PC-3 (cell line): ENCODE measurements at regions not wholly inside any gene's neighbourhood (a gene's known extent, or its start where the extent isn't known, plus 50 kb on each side); places are given as distances from the start of the nearest gene placed in this dataset.

Experiments
- ATAC-seq: fragments of 200-7000 bp; cut with Tn5 transposase; 2 replicates; pipeline ENCODE4 v1.9.1; 2020; ENCODE audit warnings: mild to moderate bottlenecking, moderate library complexity
- BruUV-seq: library from RNA; stranded (reverse); fragments of 400-500 nt; replicated peaks from 2 replicates; lab custom pipeline; 2021; lab: Mats Ljungman, UMichigan
- CTCF ChIA-PET: fragments of 300-600 bp; sonication (Branson Sonifier 250); formaldehyde crosslinking; loops from one replicate; lab custom pipeline; 2022; ENCODE audit warnings: antibody characterized with exemption; lab: Charles Lee
- POLR2A ChIA-PET: fragments of 300-600 bp; sonication (Branson Sonifier 250); formaldehyde crosslinking; loops from one replicate; lab custom pipeline; 2022; ENCODE audit warnings: antibody characterized with exemption; ENCODE audit not compliant: unreplicated experiment; lab: Charles Lee
- DNase-seq: peaks from one replicate; pipeline ENCODE4 v3.0.0-alpha.2; 2015
- H2AFZ ChIP-seq: fragments of 300-600 bp; sonication (generic); 2 replicates; pipeline ENCODE4 v1.6.0; 2016; ENCODE audit warnings: antibody characterized with exemption, low read length
- H3F3A ChIP-seq: fragments of 300-600 bp; sonication (generic); one replicate; pipeline ENCODE4 v1.6.0; 2017; ENCODE audit warnings: antibody characterized with exemption, low read length, control low read depth, mild to moderate bottlenecking; ENCODE audit not compliant: unreplicated experiment
- H3K27ac ChIP-seq: fragments of 300-600 bp; sonication (generic); 2 replicates; pipeline ENCODE4 v1.5.1; 2016; ENCODE audit warnings: mild to moderate bottlenecking, low read length
- H3K27me3 ChIP-seq: fragments of 300-600 bp; sonication (generic); 2 replicates; pipeline ENCODE4 v1.6.1; 2016; ENCODE audit warnings: low read length, mixed read lengths
- H3K36me3 ChIP-seq: fragments of 300-600 bp; sonication (generic); 2 replicates; pipeline ENCODE4 v1.6.1; 2016; ENCODE audit warnings: low read depth, mixed run types, low read length, mixed read lengths
- H3K4me1 ChIP-seq: fragments of 300-600 bp; sonication (generic); 2 replicates; pipeline ENCODE4 v1.5.1; 2016; ENCODE audit warnings: low read length; ENCODE audit not compliant: insufficient read depth
- H3K4me2 ChIP-seq: fragments of 300-600 bp; sonication (generic); 2 replicates; pipeline ENCODE4 v1.6.0; 2016; ENCODE audit warnings: low read length
- H3K4me3 ChIP-seq: fragments of 300-600 bp; sonication (generic); 2 replicates; pipeline ENCODE4 v1.5.1; 2016; ENCODE audit warnings: mild to moderate bottlenecking, low read length, mixed read lengths
- H3K79me2 ChIP-seq: fragments of 300-600 bp; sonication (generic); 2 replicates; pipeline ENCODE4 v1.6.1; 2017; ENCODE audit warnings: low read length, mixed read lengths
- H3K9ac ChIP-seq: fragments of 300-600 bp; sonication (generic); 2 replicates; pipeline ENCODE4 v1.6.0; 2016; ENCODE audit warnings: mild to moderate bottlenecking, low read length
- H3K9me2 ChIP-seq: fragments of 300-600 bp; sonication (generic); replicated peaks from 2 replicates; pipeline ENCODE4 v1.6.1; 2016; ENCODE audit warnings: mixed run types, low read length, mixed read lengths
- H3K9me3 ChIP-seq: fragments of 300-600 bp; sonication (generic); 2 replicates; pipeline ENCODE4 v1.6.1; 2016; ENCODE audit warnings: low read length, mixed read lengths
- H4K20me1 ChIP-seq: fragments of 300-600 bp; sonication (generic); 2 replicates; pipeline ENCODE4 v1.6.1; 2016; ENCODE audit warnings: low read length, mixed read lengths
- EZH2 ChIP-seq: fragments of 300-600 bp; sonication (generic); IDR thresholded peaks from one replicate; pipeline ENCODE4 v1.6.1; 2017; ENCODE audit warnings: antibody characterized with exemption, mild to moderate bottlenecking, low read length; ENCODE audit not compliant: unreplicated experiment
- EZH2phosphoT487 ChIP-seq: fragments of 300-600 bp; sonication (generic); IDR thresholded peaks from 2 replicates; pipeline ENCODE4 v1.6.1; 2018; ENCODE audit warnings: mild to moderate bottlenecking, antibody characterized with exemption, low read length, borderline replicate concordance
- intact Hi-C: fragments of 100-400 bp; cut with micrococcal nuclease; formaldehyde crosslinking; loops from 2 replicates; pipeline ENCODE4 v1.9.0; 2023
- TF ChIP-seq, protein P1 (sequence below): fragments of 300-600 bp; sonication (generic); conservative IDR thresholded peaks from 2 replicates; pipeline ENCODE4 v1.5.1; 2017; ENCODE audit warnings: antibody characterized with exemption, low read depth, mild to moderate bottlenecking, low read length

- no peak for ATAC-seq
- peaks cover 34% of the 10 kb centered on the region for H3K4me1 ChIP-seq
- H3K4me3 ChIP-seq: no peak overlapping the region
- no peak overlapping the region for H3K9ac ChIP-seq
- H3F3A ChIP-seq: no peaks in the 10 kb centered on the region
- TF ChIP-seq, protein P1, sequence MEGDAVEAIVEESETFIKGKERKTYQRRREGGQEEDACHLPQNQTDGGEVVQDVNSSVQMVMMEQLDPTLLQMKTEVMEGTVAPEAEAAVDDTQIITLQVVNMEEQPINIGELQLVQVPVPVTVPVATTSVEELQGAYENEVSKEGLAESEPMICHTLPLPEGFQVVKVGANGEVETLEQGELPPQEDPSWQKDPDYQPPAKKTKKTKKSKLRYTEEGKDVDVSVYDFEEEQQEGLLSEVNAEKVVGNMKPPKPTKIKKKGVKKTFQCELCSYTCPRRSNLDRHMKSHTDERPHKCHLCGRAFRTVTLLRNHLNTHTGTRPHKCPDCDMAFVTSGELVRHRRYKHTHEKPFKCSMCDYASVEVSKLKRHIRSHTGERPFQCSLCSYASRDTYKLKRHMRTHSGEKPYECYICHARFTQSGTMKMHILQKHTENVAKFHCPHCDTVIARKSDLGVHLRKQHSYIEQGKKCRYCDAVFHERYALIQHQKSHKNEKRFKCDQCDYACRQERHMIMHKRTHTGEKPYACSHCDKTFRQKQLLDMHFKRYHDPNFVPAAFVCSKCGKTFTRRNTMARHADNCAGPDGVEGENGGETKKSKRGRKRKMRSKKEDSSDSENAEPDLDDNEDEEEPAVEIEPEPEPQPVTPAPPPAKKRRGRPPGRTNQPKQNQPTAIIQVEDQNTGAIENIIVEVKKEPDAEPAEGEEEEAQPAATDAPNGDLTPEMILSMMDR: no peak
- TF ChIP-seq EZH2phosphoT487: no peak
- TF ChIP-seq EZH2: no peak
- H3K79me2 ChIP-seq: no peaks in the 10 kb centered on the region
- no peaks in the 10 kb centered on the region for H4K20me1 ChIP-seq
- no peak overlapping the region for H3K4me2 ChIP-seq
- BruUV-seq: no TSS peak
- no peak overlapping the region for H2AFZ ChIP-seq
- no peak for DNase-seq
- H3K9me2 ChIP-seq: no peaks in the 10 kb centered on the region
- H3K27me3 ChIP-seq: no peaks in the 10 kb centered on the region
- intact Hi-C loops: loop anchor here (10.0 kb wide), 1 partner anchor 128 kb away; no protein-coding TSS in a partner anchor
- ChIA-PET CTCF (no interaction called here), POLR2A (no interaction called here)
- no peaks in the 10 kb centered on the region for H3K9me3 ChIP-seq
- H3K27ac ChIP-seq: no peak overlapping the region
- H3K36me3 ChIP-seq: no peaks in the 10 kb centered on the region
Observed at GRCh38 chr3:31102196-31102879, 207.9 kb upstream of the GADL1 start.

- Histone ChIP-seq H2AFZ (no peak overlapping the region), H3K4me1 (peaks cover 34% of the 10 kb centered on the region), H3K4me3 (no peak overlapping the region), H3K9me3 (no peaks in the 10 kb centered on the region), H3K9ac (no peak overlapping the region), H3K9me2 (no peaks in the 10 kb centered on the region), H3K36me3 (no peaks in the 10 kb centered on the region), H3K4me2 (no peak overlapping the region), H4K20me1 (no peaks in the 10 kb centered on the region), H3F3A (no peaks in the 10 kb centered on the region), H3K27me3 (no peaks in the 10 kb centered on the region), H3K27ac (no peak overlapping the region), H3K79me2 (no peaks in the 10 kb centered on the region)
- intact Hi-C loops: loop anchor here (10.0 kb wide), 1 partner anchor 128 kb away; no protein-coding TSS in a partner anchor
- ChIA-PET POLR2A (no interaction called here), CTCF (no interaction called here)
- no peak for DNase-seq
- no peak for ATAC-seq
- no peak for TF ChIP-seq EZH2phosphoT487
- TF ChIP-seq EZH2: no peak
- TF ChIP-seq, protein P1: no peak
- no TSS peak for BruUV-seq
Observed at GRCh38 chr3:31103181-31103580, 208.7 kb upstream of the GADL1 start.

- TF ChIP-seq, protein P1: no peak
- no peak for TF ChIP-seq EZH2
- TF ChIP-seq EZH2phosphoT487: no peak
- H3K9me3 ChIP-seq: no peaks in the 10 kb centered on the region
- no peaks in the 10 kb centered on the region for H4K20me1 ChIP-seq
- CTCF ChIA-PET: no interaction called here
- BruUV-seq: no TSS peak
- H3K9me2 ChIP-seq: no peaks in the 10 kb centered on the region
- intact Hi-C loops: loop anchor here (2.0 to 10.0 kb wide), 2 partner anchors 57 to 129 kb away; no protein-coding TSS in a partner anchor
- H3K79me2 ChIP-seq: no peaks in the 10 kb centered on the region
- no peaks in the 10 kb centered on the region for H3F3A ChIP-seq
- H3K36me3 ChIP-seq: no peaks in the 10 kb centered on the region
- no peak overlapping the region for H3K9ac ChIP-seq
- POLR2A ChIA-PET: no interaction called here
- H3K4me1 ChIP-seq: peaks cover 34% of the 10 kb centered on the region
- no peak overlapping the region for H3K27ac ChIP-seq
- ATAC-seq (no peak), DNase-seq (peak; percentile 39)
- no peaks in the 10 kb centered on the region for H3K27me3 ChIP-seq
- H3K4me2 ChIP-seq: no peak overlapping the region
- H2AFZ ChIP-seq: no peak overlapping the region
- H3K4me3 ChIP-seq: no peak overlapping the region
Observed at GRCh38 chr3:31103623-31104180, 209.2 kb upstream of the GADL1 start.
